Activated CD8-positive, alpha-beta T cell treated with anti-CD3 and anti-CD28 coated beads for 36 hours (primary cell): ENCODE measurements at regions not wholly inside any gene's neighbourhood (a gene's known extent, or its start where the extent isn't known, plus 50 kb on each side); places are given as distances from the start of the nearest gene placed in this dataset.

ENCODE experiments used
- ATAC-seq: fragments of 200-7000 bp; cut with Tn5 transposase; one replicate; pipeline ENCODE4 v1.10.0; 2021; ENCODE audit warnings: mild to moderate bottlenecking, moderate library complexity
- CTCF ChIA-PET: fragments of 350-600 bp; sonication (Branson Sonifier 250); formaldehyde crosslinking; loops from one replicate; lab custom pipeline; 2021; ENCODE audit warnings: antibody characterized with exemption; lab: Charles Lee
- POLR2A ChIA-PET: fragments of 350-600 bp; sonication (Branson Sonifier 250); formaldehyde crosslinking; loops from one replicate; lab custom pipeline; 2021; ENCODE audit warnings: antibody characterized with exemption; lab: Charles Lee
- DNase-seq: peaks from one replicate; pipeline ENCODE4 v3.0.0-alpha.2; 2020
- H3K27ac Mint-ChIP-seq: one replicate; pipeline ENCODE4 v1.8.0; 2021; ENCODE audit warnings: mild to moderate bottlenecking, mixed read lengths
- H3K27me3 Mint-ChIP-seq: one replicate; pipeline ENCODE4 v1.8.0; 2021; ENCODE audit warnings: mixed read lengths
- H3K36me3 Mint-ChIP-seq: one replicate; pipeline ENCODE4 v1.8.0; 2021; ENCODE audit warnings: low read depth, mixed read lengths
- H3K4me1 Mint-ChIP-seq: one replicate; pipeline ENCODE4 v1.8.0; 2021; ENCODE audit warnings: low read depth, mixed read lengths
- H3K4me3 Mint-ChIP-seq: one replicate; pipeline ENCODE4 v1.8.0; 2021; ENCODE audit warnings: mild to moderate bottlenecking, moderate library complexity, mixed read lengths
- H3K9me3 Mint-ChIP-seq: one replicate; pipeline ENCODE4 v1.8.0; 2021; ENCODE audit warnings: mixed read lengths
- intact Hi-C: fragments of 100-400 bp; cut with micrococcal nuclease; formaldehyde crosslinking; loops from one replicate; pipeline ENCODE4 v1.10.0; 2022
- TF ChIP-seq, protein P1 (sequence below): fragments of 200-600 bp; IDR thresholded peaks from one replicate; pipeline ENCODE4 v1.8.0; 2022; ENCODE audit warnings: antibody characterized with exemption, mild to moderate bottlenecking

DNA sequence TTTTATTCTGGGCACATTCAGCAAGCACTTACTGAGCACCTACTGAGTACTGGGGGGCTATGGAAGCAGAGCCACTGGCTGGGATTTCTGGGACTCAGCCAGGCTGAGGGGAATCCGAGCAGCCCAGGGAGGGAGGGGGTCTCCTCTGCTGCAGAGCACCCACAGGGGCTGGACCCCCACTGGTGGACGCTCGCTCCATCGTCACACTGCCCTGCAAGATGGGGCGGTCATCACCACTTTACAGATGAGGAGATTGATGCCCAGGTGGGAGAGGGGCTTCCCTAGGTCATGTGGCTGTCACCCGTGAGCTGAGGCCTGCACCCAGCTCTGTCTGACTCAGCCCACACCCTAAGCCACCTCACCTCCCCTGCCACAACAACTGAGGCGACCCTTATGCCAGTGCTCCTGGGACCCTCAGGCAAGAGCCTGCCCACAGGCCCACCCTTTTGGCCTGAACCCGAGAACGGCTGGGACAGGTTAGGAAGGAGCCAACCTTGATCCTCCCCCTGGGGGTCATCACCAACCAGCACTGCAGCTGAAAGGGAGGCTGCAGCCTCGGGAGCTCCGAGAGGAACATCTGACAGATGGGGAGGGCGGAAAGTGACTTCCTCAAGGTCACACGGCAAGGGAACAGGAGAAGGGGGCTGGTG is 74.4 kb downstream of the SERPINA3 start:
- no peaks in the 10 kb centered on the region for H3K4me1 Mint-ChIP-seq
- CTCF ChIA-PET: interaction anchor here (0.7 kb wide), 1 partner anchor 25 kb away, joined by 3 read pairs; no protein-coding TSS in a partner anchor
- TF ChIP-seq, protein P1, sequence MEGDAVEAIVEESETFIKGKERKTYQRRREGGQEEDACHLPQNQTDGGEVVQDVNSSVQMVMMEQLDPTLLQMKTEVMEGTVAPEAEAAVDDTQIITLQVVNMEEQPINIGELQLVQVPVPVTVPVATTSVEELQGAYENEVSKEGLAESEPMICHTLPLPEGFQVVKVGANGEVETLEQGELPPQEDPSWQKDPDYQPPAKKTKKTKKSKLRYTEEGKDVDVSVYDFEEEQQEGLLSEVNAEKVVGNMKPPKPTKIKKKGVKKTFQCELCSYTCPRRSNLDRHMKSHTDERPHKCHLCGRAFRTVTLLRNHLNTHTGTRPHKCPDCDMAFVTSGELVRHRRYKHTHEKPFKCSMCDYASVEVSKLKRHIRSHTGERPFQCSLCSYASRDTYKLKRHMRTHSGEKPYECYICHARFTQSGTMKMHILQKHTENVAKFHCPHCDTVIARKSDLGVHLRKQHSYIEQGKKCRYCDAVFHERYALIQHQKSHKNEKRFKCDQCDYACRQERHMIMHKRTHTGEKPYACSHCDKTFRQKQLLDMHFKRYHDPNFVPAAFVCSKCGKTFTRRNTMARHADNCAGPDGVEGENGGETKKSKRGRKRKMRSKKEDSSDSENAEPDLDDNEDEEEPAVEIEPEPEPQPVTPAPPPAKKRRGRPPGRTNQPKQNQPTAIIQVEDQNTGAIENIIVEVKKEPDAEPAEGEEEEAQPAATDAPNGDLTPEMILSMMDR: no peak
- POLR2A ChIA-PET: interaction anchor here (0.7 kb wide), 1 partner anchor 297 kb away, joined by 3 read pairs; no protein-coding TSS in a partner anchor
- H3K4me3 Mint-ChIP-seq: no peak overlapping the region
- ATAC-seq (no peak), DNase-seq (no peak)
- H3K36me3 Mint-ChIP-seq: no peaks in the 10 kb centered on the region
- intact Hi-C loops: no loop called here
- H3K9me3 Mint-ChIP-seq: no peaks in the 10 kb centered on the region
- peaks cover 17% of the 10 kb centered on the region for H3K27me3 Mint-ChIP-seq
- no peak overlapping the region for H3K27ac Mint-ChIP-seq

DNA sequence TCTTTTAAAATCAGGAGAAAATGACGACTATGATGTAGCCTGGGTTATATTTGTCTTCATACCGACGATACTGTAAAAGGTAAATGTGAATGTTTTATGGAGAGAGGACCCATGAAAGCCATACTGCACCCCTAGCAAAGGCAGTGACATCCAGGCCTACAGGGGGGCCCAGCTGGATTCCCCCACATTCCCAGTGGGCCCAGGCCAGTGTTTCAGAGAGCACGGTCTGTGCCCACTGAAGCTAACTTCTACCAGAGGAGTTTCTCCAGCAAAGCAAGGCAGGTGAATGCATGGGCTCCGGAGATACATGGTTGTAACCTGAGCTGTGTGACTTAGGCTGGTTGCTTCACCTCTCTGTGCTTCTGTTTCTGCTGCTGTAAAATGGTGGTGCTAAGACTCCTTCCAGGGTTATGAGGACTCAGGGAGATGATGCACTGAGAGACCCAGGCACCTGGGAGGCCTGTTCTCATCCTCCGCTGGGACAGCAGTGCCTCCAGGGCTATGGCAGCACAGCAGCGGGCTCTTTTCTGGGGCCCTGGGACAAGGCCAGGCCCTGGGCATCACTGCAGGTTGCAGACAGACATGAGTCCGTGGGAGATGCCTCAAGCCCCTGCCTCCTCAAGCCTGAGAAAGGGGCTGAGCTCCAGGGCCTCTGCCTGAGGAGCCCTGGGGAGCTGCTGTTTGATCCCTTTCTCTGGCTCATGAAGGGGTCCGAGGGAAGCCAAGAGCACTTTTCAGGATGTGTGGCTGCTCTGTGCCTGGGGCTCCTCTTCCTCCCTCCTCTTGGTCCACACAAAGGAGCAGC is 73.7 kb downstream of the SERPINA3 start:
- no peaks in the 10 kb centered on the region for H3K36me3 Mint-ChIP-seq
- ATAC-seq: no peak
- TF ChIP-seq, protein P1: no peak
- H3K27me3 Mint-ChIP-seq: peaks cover 17% of the 10 kb centered on the region
- no peak overlapping the region for H3K4me3 Mint-ChIP-seq
- no peaks in the 10 kb centered on the region for H3K9me3 Mint-ChIP-seq
- no peak overlapping the region for H3K27ac Mint-ChIP-seq
- no peak for DNase-seq
- intact Hi-C loops: no loop called here
- CTCF ChIA-PET: no interaction called here
- no peaks in the 10 kb centered on the region for H3K4me1 Mint-ChIP-seq
- POLR2A ChIA-PET: no interaction called here

DNA sequence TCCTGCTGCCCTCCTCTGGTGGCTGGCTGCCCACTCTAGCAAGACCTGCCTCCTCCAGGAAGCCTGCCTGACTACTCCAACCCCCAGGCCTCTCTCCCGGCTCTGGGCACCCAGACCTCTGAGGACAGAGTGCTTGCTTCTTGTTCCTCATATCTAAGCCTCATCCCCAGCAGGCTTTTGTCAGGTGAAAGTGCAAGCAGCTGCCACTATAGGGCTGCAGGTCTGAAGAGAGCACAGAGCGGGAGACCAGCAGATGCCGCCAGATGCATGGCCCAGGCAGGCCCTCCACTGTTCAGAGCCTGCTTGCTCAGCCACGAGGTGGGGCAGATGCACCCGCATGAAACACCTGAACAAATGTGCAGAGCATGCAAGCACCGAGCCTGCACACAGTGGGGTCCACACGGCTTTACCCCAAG is 73.0 kb downstream of the SERPINA3 start:
- Mint-ChIP-seq H3K27ac (no peak overlapping the region), H3K4me3 (no peak overlapping the region), H3K4me1 (no peaks in the 10 kb centered on the region), H3K9me3 (no peaks in the 10 kb centered on the region), H3K36me3 (no peaks in the 10 kb centered on the region), H3K27me3 (peaks cover 12% of the 10 kb centered on the region)
- no peak for DNase-seq
- ChIA-PET POLR2A (no interaction called here), CTCF (no interaction called here)
- intact Hi-C loops: no loop called here
- ATAC-seq: no peak
- TF ChIP-seq, protein P1: no peak

DNA sequence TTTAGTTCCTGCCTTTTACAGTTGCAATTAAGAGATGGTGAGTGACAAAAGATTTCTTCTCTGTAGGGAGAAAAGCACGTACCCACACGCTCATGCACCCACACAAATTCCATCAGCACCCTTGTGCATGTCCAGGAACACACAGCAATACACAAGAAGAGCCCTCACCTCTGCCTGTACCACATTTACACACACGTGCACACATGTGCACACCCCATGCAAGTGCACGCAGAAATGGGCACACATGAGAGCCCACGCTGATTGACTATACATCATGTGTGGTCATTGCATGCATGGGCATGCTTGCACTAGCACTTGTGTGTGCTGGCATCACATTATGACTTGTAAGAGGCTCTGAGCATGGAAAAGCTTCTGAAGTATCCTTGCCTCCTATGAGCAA is 70.5 kb downstream of the SERPINA3 start:
- Mint-ChIP-seq H3K4me3 (no peak overlapping the region), H3K27me3 (peaks cover 4% of the 10 kb centered on the region), H3K36me3 (no peaks in the 10 kb centered on the region), H3K9me3 (no peaks in the 10 kb centered on the region), H3K27ac (no peak overlapping the region), H3K4me1 (no peaks in the 10 kb centered on the region)
- intact Hi-C loops: no loop called here
- ChIA-PET POLR2A (no interaction called here), CTCF (no interaction called here)
- DNase-seq (no peak), ATAC-seq (no peak)
- TF ChIP-seq, protein P1: no peak

DNA sequence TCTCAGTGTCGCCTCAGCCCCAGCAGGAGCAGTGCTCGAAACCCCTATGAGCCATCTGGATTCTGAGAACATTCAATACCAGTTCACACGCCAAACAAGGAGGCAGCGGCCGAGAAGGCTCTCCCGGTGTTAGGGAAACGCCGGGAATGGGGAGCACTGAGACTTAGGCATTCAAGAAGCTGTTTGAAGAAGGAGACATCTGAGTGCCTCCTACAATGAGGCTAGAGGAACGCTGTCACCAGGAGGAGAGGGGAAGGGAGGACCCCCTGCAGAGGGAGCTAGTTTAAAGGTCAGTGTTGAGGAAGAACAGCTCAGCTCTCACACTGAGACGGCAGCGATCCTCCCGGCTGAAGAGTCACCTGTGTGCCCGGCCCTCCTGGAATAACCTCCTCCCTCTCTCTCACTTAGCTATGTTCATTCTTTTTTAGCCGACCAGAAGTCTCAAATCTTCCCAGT is 69.9 kb downstream of the SERPINA3 start:
- H3K4me1 Mint-ChIP-seq: no peaks in the 10 kb centered on the region
- intact Hi-C loops: no loop called here

More for the DNA sequence above, 69.9 kb downstream of the SERPINA3 start:
- Mint-ChIP-seq H3K36me3 (no peaks in the 10 kb centered on the region), H3K27ac (no peak overlapping the region), H3K4me3 (no peak overlapping the region), H3K27me3 (peaks cover 6% of the 10 kb centered on the region), H3K9me3 (no peaks in the 10 kb centered on the region)
- DNase-seq: no peak
- POLR2A ChIA-PET: no interaction called here
- CTCF ChIA-PET: no interaction called here
- TF ChIP-seq, protein P1: no peak
- ATAC-seq: no peak
